ENCODE measurements at regions not wholly inside any gene's neighbourhood (a gene's known extent, or its start where the extent isn't known, plus 50 kb on each side); places are given as distances from the start of the nearest gene placed in this dataset.

- TF ChIP-seq, protein P1, sequence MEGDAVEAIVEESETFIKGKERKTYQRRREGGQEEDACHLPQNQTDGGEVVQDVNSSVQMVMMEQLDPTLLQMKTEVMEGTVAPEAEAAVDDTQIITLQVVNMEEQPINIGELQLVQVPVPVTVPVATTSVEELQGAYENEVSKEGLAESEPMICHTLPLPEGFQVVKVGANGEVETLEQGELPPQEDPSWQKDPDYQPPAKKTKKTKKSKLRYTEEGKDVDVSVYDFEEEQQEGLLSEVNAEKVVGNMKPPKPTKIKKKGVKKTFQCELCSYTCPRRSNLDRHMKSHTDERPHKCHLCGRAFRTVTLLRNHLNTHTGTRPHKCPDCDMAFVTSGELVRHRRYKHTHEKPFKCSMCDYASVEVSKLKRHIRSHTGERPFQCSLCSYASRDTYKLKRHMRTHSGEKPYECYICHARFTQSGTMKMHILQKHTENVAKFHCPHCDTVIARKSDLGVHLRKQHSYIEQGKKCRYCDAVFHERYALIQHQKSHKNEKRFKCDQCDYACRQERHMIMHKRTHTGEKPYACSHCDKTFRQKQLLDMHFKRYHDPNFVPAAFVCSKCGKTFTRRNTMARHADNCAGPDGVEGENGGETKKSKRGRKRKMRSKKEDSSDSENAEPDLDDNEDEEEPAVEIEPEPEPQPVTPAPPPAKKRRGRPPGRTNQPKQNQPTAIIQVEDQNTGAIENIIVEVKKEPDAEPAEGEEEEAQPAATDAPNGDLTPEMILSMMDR (IDR thresholded peaks at IDR 0.05) = no peak
- H3K9me3 ChIP-seq = no peaks in the 10 kb centered on the region
- no peak for ATAC-seq
- H3K4me1 ChIP-seq (ENCODE audit: low read depth) = no peaks in the 10 kb centered on the region
- intact Hi-C loops (cut with DNase I, micrococcal nuclease) = no loop called here
- H3K4me3 ChIP-seq = no peak overlapping the region
- H3K36me3 ChIP-seq (ENCODE audit: low read depth) = no peaks in the 10 kb centered on the region
- no peak for DNase-seq
Measured at GRCh38 chr11:33616552-33616951, 84.1 kb downstream of the C11orf91 start.

- ATAC-seq = no peak
- no peaks in the 10 kb centered on the region for H3K9me3 ChIP-seq
- no peak for DNase-seq
- H3K4me3 ChIP-seq = no peak overlapping the region
- intact Hi-C loops (cut with DNase I, micrococcal nuclease) = no loop called here
- no peaks in the 10 kb centered on the region for H3K4me1 ChIP-seq (ENCODE audit: low read depth)
- TF ChIP-seq, protein P1 (IDR thresholded peaks at IDR 0.05) = no peak
- H3K36me3 ChIP-seq (ENCODE audit: low read depth) = no peaks in the 10 kb centered on the region
Measured at GRCh38 chr11:33615751-33616150, 84.9 kb downstream of the C11orf91 start.

GRCh38 chr11:33613404-33613803 lies 87.2 kb downstream of the C11orf91 start:
- Histone ChIP-seq H3K9me3 (no peaks in the 10 kb centered on the region), H3K4me1 (ENCODE audit: low read depth) (no peaks in the 10 kb centered on the region), H3K36me3 (ENCODE audit: low read depth) (no peaks in the 10 kb centered on the region), H3K4me3 (no peak overlapping the region)
- intact Hi-C loops (cut with DNase I, micrococcal nuclease) = no loop called here
- DNase-seq (no peak), ATAC-seq (no peak)
- TF ChIP-seq, protein P1 (IDR thresholded peaks at IDR 0.05) = no peak

GRCh38 chr11:33610903-33611302 lies 89.7 kb downstream of the C11orf91 start:
- Histone ChIP-seq H3K4me3 (no peak overlapping the region), H3K36me3 (ENCODE audit: low read depth) (no peaks in the 10 kb centered on the region), H3K4me1 (ENCODE audit: low read depth) (no peaks in the 10 kb centered on the region), H3K9me3 (no peaks in the 10 kb centered on the region)
- intact Hi-C loops (cut with DNase I, micrococcal nuclease) = no loop called here
- ATAC-seq = no peak
- no peak for DNase-seq
- TF ChIP-seq, protein P1 (IDR thresholded peaks at IDR 0.05) = no peak

GRCh38 chr11:33608386-33608785 lies 92.2 kb downstream of the C11orf91 start:
- Histone ChIP-seq H3K4me3 (no peak overlapping the region), H3K9me3 (no peaks in the 10 kb centered on the region), H3K4me1 (ENCODE audit: low read depth) (no peaks in the 10 kb centered on the region), H3K36me3 (ENCODE audit: low read depth) (no peaks in the 10 kb centered on the region)
- ATAC-seq = no peak
- intact Hi-C loops (cut with DNase I, micrococcal nuclease) = no loop called here
- TF ChIP-seq, protein P1 (IDR thresholded peaks at IDR 0.05) = no peak
- no peak for DNase-seq

GRCh38 chr11:33606762-33607161 lies 93.9 kb downstream of the C11orf91 start:
- intact Hi-C loops (cut with DNase I, micrococcal nuclease) = no loop called here
- ATAC-seq (no peak), DNase-seq (no peak)
- TF ChIP-seq, protein P1 (IDR thresholded peaks at IDR 0.05) = no peak
- Histone ChIP-seq H3K9me3 (no peaks in the 10 kb centered on the region), H3K36me3 (ENCODE audit: low read depth) (no peaks in the 10 kb centered on the region), H3K4me1 (ENCODE audit: low read depth) (no peaks in the 10 kb centered on the region), H3K4me3 (no peak overlapping the region)

All from mucosa of descending colon (tissue), 3 donors.